ENCODE measurements at regions not wholly inside any gene's neighbourhood (a gene's known extent, or its start where the extent isn't known, plus 50 kb on each side); places are given as distances from the start of the nearest gene placed in this dataset.

DNA sequence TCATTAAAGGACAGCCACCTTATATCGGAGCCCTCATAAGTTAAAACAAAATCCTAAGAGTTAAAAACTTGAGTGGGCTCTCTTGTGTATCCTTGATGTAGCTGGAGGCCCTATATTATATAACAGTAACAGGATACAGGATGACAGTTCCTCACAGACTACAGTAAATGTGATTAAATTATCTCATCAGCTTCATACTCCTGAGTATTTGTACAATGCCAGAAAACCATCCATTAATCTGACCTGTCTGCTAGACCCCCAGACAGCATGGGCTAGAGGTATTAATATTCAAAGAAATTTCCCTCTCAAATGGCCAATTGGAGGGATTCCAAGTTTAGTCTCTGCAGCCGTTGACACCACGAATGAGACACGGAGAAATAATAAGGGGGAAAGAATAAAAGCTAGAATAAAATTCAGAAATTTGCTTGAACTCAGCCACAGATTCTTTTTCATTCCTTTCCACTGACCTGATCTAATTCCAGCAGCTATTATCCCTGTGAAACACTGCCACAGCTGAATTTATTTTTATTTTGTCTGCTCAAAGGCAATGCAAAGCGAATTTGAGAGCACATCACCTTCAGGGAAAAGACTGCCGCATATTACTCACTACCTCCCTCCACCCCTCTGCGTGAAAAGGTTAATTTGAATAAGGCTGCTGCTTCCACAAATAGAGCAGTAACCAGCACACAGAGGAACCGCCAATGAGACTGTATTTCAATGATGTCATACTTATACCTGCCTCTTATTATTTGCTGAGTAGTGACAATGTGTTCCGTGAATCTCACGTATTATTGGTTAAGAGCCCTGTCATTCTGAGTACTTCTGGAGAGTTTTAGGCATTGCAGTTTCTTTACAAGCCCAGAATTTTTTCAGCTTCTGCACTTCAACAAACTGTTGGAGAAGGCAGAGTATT is 155.9 kb upstream of the KLF12 start:
- peaks cover 58% of the 10 kb centered on the region for H3K4me1 Mint-ChIP-seq (ENCODE audit: low read depth)
- no peaks in the 10 kb centered on the region for H3K9me3 Mint-ChIP-seq
- H3K36me3 Mint-ChIP-seq (ENCODE audit: low read depth): no peaks in the 10 kb centered on the region
- peak overlapping the region; percentile 56 for H3K4me3 Mint-ChIP-seq
- no peaks in the 10 kb centered on the region for H3K27me3 Mint-ChIP-seq
- no peak for DNase-seq
- peak overlapping the region; percentile 59 for H3K27ac Mint-ChIP-seq

DNA sequence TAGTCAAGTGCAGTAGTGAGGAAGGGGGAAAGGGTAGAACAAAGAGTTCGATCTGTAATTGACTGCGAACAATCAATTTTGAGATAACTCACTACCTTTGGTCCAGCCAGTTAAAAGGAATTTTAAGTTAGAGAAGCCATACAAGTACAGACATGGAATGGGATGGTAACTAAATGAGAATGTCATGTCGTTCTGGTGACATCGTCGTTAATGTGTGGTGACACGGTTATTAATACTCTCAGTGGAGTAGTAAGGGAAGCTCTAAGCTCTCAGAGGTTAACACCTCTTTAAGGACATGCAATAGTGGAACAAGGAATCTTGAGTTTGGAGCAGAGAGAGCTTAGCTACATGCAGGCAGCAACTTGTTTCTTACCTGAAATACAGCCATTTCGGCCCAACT is 154.9 kb upstream of the KLF12 start:
- no peaks in the 10 kb centered on the region for H3K36me3 Mint-ChIP-seq (ENCODE audit: low read depth)
- no peaks in the 10 kb centered on the region for H3K9me3 Mint-ChIP-seq
- no peaks in the 10 kb centered on the region for H3K27me3 Mint-ChIP-seq
- peaks cover 69% of the 10 kb centered on the region for H3K4me1 Mint-ChIP-seq (ENCODE audit: low read depth)
- no peak for DNase-seq
- H3K4me3 Mint-ChIP-seq: no peak overlapping the region
- no peak overlapping the region for H3K27ac Mint-ChIP-seq

DNA sequence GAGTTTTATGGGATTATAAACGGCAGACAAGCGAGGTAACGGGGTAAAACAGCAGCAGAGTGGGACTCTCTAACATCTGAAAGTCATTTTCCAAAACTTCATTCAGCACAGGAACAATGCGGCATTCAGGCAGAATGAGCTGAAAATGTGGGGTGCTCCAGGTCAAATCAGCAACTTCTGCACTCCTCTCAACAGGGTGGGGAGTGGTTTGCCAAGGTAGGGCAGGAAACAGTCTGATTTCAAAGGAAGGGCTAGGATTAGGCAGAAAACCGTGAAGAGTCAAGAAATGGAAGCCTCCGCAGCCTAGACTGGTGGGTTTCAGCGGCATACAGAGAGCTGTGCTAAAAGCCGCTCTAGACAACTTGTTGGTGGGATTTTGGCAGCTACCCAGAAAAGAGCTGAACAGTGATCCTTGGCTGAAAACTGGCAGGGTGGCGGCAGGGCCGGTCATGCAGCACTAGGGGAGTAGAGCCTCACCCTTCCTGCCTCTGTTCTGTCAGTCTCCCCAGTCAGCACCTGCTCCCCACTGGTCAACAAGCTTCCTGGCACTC is 154.2 kb upstream of the KLF12 start:
- Mint-ChIP-seq H3K27me3 (no peaks in the 10 kb centered on the region), H3K27ac (peak overlapping the region; percentile 82), H3K9me3 (no peaks in the 10 kb centered on the region), H3K36me3 (ENCODE audit: low read depth) (no peaks in the 10 kb centered on the region), H3K4me3 (peak overlapping the region; percentile 70), H3K4me1 (ENCODE audit: low read depth) (peaks cover 69% of the 10 kb centered on the region)
- peak; percentile 46 for DNase-seq

DNA sequence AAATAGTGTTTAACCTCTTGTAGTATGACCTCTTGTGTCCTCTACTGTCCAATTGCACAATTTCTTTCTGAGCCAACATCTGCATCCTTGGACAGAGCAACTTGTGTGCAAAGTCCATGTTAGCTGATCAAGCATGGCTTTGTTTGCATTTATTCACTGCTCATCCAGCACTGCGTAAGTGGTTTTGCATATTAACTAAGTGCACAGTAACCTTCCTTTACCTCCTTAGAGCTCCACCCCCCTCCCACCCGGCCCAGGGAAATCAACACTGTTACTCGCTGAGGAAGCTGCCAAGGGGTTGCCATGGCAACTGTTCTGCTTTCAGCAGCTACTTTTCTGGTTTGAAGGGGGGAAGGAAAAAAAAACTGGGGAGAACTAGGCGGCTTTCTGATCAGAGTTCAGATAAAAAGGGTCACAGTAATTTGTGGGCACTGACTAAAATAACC is 153.5 kb upstream of the KLF12 start:
- Mint-ChIP-seq H3K9me3 (no peaks in the 10 kb centered on the region), H3K27ac (peak overlapping the region; percentile 82), H3K4me3 (peak overlapping the region; percentile 70), H3K27me3 (no peaks in the 10 kb centered on the region), H3K36me3 (ENCODE audit: low read depth) (no peaks in the 10 kb centered on the region), H3K4me1 (ENCODE audit: low read depth) (peaks cover 69% of the 10 kb centered on the region)
- DNase-seq: peak; percentile 66

DNA sequence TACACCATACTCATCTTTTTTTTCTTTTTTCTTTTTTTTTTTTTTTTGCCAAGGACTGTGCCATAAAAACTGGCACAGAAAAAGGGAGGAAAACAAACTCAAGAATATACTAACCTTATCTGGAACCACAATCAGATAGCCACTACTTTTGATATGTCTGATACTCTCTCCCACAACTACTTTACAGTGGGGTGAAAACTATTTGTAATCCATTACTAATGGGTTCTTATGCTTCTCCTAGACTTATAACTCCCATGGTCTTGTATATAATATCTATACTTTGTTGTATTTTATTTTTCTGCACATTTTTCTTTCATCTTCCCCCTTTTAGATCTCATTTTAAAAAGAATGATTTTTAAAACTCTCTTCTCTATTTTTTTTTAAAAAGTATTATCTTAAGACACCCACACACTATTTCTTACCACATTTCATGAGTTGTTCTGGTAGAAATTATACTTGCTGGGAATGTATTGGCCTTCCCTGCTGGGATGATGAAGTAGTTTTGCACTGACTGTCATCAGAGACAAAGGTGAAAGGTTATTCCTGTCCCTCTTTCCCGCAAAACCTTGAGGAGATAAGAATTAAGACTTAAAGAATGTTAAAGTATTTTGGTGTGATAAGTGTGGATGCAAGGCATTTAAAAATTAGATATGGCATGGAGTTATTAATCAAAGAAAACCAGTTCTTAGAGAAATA is 146.7 kb upstream of the KLF12 start:
- Mint-ChIP-seq H3K9me3 (no peaks in the 10 kb centered on the region), H3K27ac (no peak overlapping the region), H3K27me3 (no peaks in the 10 kb centered on the region), H3K36me3 (ENCODE audit: low read depth) (no peaks in the 10 kb centered on the region), H3K4me3 (no peak overlapping the region), H3K4me1 (ENCODE audit: low read depth) (peaks cover 46% of the 10 kb centered on the region)
- no peak for DNase-seq

DNA sequence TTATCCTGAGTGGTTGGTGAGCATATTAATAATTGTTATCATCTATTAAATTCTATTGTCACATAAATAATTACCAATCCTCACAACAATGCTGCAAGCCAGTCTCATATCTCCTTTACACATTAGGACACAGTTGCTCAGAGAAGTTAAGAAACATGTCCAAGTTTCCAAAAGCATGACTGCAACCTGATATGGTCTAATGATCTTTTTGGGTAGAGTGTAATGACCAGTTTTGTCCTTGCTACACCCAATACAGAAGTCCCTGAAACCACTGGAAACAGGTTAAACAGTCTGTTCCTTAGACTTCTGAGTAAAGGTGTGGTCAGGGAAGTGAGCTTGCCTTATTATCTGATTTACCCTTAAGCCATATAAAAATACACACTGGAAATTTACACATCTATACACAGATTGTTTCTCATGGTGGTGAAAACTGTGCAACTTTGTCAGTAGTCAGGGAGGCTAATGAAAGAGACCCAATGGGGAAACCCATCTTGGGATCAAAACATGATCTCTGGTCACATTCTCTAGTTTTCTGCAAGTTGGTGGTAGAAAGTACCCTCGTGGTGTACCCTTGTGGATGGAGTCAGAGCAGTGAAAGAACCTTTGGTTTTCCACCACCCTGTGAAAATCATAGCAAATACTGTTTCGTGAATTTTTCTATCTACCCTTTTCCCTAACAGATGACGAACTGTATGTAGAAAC is 146.0 kb upstream of the KLF12 start:
- H3K36me3 Mint-ChIP-seq (ENCODE audit: low read depth): no peaks in the 10 kb centered on the region
- H3K4me1 Mint-ChIP-seq (ENCODE audit: low read depth): peaks cover 42% of the 10 kb centered on the region
- DNase-seq: no peak
- no peaks in the 10 kb centered on the region for H3K27me3 Mint-ChIP-seq
- no peak overlapping the region for H3K27ac Mint-ChIP-seq
- H3K4me3 Mint-ChIP-seq: no peak overlapping the region
- no peaks in the 10 kb centered on the region for H3K9me3 Mint-ChIP-seq

DNA sequence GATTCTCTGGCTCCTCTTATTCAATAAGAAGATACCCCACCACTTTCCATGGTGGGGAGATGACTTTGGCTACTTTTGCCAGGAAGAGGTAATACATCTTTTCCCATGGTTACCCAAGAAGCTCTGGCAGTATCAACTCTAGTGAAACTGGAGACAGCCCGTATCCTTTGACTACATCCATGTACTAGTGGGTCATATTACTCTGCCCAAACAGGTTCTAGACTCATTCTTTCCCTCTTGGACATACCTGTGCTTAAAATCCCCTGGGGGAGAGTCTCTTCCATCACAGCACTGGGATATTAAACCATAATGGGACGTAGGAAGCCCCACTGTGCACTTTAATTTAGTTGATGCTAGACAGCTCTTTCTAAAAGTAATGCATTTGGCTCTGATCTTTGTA is 144.7 kb upstream of the KLF12 start:
- Mint-ChIP-seq H3K4me3 (no peak overlapping the region), H3K4me1 (ENCODE audit: low read depth) (peaks cover 37% of the 10 kb centered on the region), H3K27me3 (no peaks in the 10 kb centered on the region), H3K27ac (no peak overlapping the region), H3K36me3 (ENCODE audit: low read depth) (no peaks in the 10 kb centered on the region), H3K9me3 (no peaks in the 10 kb centered on the region)
- no peak for DNase-seq

DNA sequence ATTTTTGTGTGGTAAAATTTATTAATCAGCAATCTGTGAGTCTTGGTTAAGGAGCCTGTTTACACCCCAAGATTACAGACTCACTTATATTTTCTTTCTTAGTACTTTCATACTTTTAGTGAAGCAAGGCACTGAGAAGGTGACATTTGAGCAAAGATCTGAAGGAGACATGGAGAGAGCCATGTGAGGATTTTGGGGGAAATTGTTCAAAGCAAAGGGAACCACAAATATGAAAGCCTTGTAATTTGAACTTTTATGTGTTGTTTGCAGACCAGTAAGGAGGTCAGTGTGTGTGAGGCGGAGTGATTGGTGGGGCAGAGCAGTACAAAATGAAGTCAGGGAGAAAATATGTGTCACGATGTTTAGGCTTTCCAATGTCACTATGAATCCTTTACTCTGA is 140.7 kb upstream of the KLF12 start:
- Mint-ChIP-seq H3K9me3 (peaks cover 7% of the 10 kb centered on the region), H3K4me1 (ENCODE audit: low read depth) (peaks cover 23% of the 10 kb centered on the region), H3K36me3 (ENCODE audit: low read depth) (peaks cover 7% of the 10 kb centered on the region), H3K27me3 (no peaks in the 10 kb centered on the region), H3K4me3 (no peak overlapping the region), H3K27ac (no peak overlapping the region)
- DNase-seq: no peak

DNA sequence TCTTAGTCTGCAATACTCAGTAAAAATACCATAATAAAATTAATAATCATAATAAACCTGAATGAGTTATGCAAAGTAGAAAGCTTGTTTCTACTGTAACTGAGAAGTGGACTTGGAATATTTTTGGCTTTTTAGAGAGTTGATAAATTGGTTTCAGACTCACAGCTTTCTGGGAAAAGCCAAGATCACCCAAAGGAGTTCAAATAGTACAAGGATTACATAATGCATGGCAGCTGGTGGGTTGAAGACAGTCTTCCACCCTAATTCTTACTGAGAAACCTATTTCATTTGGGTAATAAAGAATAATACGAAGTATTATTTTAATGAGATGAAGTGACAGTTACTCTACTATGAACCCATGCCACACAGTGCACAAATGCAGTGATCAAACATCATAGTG is 139.4 kb upstream of the KLF12 start:
- H3K9me3 Mint-ChIP-seq: peaks cover 7% of the 10 kb centered on the region
- no peak for DNase-seq
- peaks cover 7% of the 10 kb centered on the region for H3K36me3 Mint-ChIP-seq (ENCODE audit: low read depth)
- peaks cover 23% of the 10 kb centered on the region for H3K4me1 Mint-ChIP-seq (ENCODE audit: low read depth)
- no peak overlapping the region for H3K27ac Mint-ChIP-seq
- no peak overlapping the region for H3K4me3 Mint-ChIP-seq
- H3K27me3 Mint-ChIP-seq: no peaks in the 10 kb centered on the region

DNA sequence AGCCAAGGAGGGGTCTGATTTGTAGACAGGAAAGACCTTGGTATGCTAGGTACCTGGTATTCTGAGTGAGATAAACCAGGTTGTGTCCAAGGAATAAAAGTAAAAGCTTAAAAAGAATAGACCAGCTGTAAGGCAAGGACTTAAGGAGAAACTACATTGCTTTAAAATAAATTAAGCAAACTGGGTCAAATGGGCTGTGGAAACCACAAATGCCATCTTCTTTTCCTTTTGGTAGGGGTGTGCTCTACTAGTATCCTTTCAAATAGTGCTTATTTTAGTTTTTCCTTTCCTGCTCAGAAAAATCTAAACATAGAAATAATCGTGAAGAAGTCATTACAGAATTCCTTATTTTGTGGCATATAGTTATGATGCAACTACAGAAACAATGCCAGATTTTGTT is 138.6 kb upstream of the KLF12 start:
- DNase-seq: no peak
- peaks cover 7% of the 10 kb centered on the region for H3K36me3 Mint-ChIP-seq (ENCODE audit: low read depth)
- H3K27ac Mint-ChIP-seq: no peak overlapping the region
- H3K4me1 Mint-ChIP-seq (ENCODE audit: low read depth): peaks cover 23% of the 10 kb centered on the region
- H3K4me3 Mint-ChIP-seq: no peak overlapping the region
- H3K27me3 Mint-ChIP-seq: no peaks in the 10 kb centered on the region
- H3K9me3 Mint-ChIP-seq: peaks cover 7% of the 10 kb centered on the region

DNA sequence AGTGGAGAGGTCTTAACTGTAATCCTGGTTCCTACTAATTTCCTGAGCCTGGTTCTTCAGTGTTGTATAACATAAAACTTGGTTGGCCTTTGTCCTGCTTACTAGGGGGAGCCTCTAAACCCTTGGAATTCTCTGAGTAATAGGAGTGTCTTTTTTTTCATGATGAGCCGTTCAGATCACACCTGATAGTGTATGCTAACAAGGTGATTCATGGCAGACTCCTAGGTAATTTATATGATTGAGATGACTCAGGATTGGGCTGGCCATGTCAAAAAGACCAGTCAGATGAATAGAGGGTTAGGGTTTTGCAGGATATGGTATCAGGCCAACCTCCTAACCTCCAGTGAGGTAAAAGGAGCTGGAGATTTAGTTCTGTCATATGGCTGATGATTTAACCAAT is 135.8 kb upstream of the KLF12 start:
- Mint-ChIP-seq H3K36me3 (ENCODE audit: low read depth) (peaks cover 12% of the 10 kb centered on the region), H3K9me3 (peaks cover 22% of the 10 kb centered on the region), H3K27me3 (no peaks in the 10 kb centered on the region), H3K4me3 (no peak overlapping the region), H3K4me1 (ENCODE audit: low read depth) (peaks cover 12% of the 10 kb centered on the region), H3K27ac (no peak overlapping the region)
- DNase-seq: no peak

DNA sequence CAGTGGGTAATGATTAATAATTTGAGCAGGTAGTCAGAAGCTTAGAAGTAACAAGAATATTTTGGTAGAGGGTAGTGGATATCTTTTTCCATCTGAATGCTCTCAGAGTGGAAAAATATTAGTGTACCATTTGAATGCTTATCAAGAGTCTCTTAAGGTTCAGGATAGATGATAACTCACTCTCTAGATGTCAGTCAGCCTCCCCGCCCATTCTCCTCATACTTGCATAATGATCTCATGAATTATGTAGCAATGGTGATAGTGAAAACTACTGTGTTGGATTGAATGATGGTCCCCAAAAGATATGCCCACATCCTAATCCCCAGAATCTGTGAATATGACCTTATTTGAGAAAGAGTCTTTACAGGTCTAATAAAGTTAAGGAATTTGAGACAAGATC is 132.7 kb upstream of the KLF12 start:
- peaks cover 17% of the 10 kb centered on the region for H3K36me3 Mint-ChIP-seq (ENCODE audit: low read depth)
- no peak for DNase-seq
- peaks cover 32% of the 10 kb centered on the region for H3K9me3 Mint-ChIP-seq
- H3K4me3 Mint-ChIP-seq: no peak overlapping the region
- H3K4me1 Mint-ChIP-seq (ENCODE audit: low read depth): no peaks in the 10 kb centered on the region
- no peak overlapping the region for H3K27ac Mint-ChIP-seq
- H3K27me3 Mint-ChIP-seq: no peaks in the 10 kb centered on the region

DNA sequence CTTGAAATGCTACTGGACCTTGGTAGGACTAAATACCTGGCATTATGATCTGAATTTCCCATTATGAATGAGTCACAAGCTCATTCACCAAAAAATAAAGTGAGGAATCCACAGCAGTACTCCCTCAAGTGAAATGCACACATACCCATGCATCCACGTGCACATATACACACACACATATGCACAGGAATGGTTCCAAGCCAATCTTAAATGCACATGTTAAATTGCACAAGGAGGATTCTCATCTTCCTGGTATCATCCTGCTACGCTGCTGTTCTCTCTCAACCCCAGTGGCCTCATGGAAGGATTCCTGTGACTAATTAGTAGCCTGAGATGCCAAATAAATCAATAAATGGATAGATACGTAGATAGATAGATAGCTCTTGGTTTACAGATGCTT is 132.1 kb upstream of the KLF12 start:
- no peak for DNase-seq
- H3K9me3 Mint-ChIP-seq: peaks cover 32% of the 10 kb centered on the region
- no peaks in the 10 kb centered on the region for H3K27me3 Mint-ChIP-seq
- no peak overlapping the region for H3K4me3 Mint-ChIP-seq
- H3K27ac Mint-ChIP-seq: no peak overlapping the region
- H3K4me1 Mint-ChIP-seq (ENCODE audit: low read depth): no peaks in the 10 kb centered on the region
- peaks cover 14% of the 10 kb centered on the region for H3K36me3 Mint-ChIP-seq (ENCODE audit: low read depth)

DNA sequence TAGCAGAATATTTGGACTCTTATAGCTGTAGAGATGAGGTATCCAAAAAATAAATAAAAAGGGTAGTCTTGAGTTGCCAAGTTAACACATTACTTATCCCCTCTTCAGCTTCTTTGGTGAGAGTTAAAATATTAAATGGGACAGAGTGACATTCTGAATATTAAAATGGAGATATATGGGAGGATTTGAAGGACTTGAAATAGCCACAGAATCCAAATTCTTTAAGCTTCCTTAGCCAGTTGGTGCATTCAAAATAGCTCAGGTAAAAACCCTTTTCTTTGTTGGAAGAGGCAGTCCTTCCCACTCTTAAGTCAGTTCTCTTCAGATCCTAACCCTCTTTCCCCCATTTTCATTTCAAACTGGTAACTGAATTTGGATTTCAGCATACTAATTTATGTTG is 130.1 kb upstream of the KLF12 start:
- H3K4me1 Mint-ChIP-seq (ENCODE audit: low read depth): peaks cover 7% of the 10 kb centered on the region
- H3K9me3 Mint-ChIP-seq: peaks cover 32% of the 10 kb centered on the region
- no peak overlapping the region for H3K4me3 Mint-ChIP-seq
- DNase-seq: no peak
- H3K27ac Mint-ChIP-seq: no peak overlapping the region
- H3K27me3 Mint-ChIP-seq: no peaks in the 10 kb centered on the region
- peaks cover 12% of the 10 kb centered on the region for H3K36me3 Mint-ChIP-seq (ENCODE audit: low read depth)
